ENCODE measurements at regions not wholly inside any gene's neighbourhood (a gene's known extent, or its start where the extent isn't known, plus 50 kb on each side); places are given as distances from the start of the nearest gene placed in this dataset.
A peak's percentile ranks its signal among the peaks of the same experiment; 100 is the strongest.

- no peaks in the 10 kb centered on the region for H3K36me3 ChIP-seq (ENCODE audit: control insufficient read depth, insufficient read depth, low read length)
- no peaks in the 10 kb centered on the region for H3K9me3 ChIP-seq
- H3K4me1 ChIP-seq, result no peaks in the 10 kb centered on the region
- no peaks in the 10 kb centered on the region for H3K27me3 Mint-ChIP-seq (ENCODE audit: insufficient read depth, unreplicated experiment)
- H3K36me3 Mint-ChIP-seq (ENCODE audit: insufficient read depth, unreplicated experiment), result peaks cover 6% of the 10 kb centered on the region
- H3K4me1 Mint-ChIP-seq (ENCODE audit: low read depth, unreplicated experiment), result no peaks in the 10 kb centered on the region
- H3K4me3 ChIP-seq (ENCODE audit: low read depth, low read length), result no peak overlapping the region
- no peak for DNase-seq
- peaks cover 9% of the 10 kb centered on the region for H3K9me3 Mint-ChIP-seq (ENCODE audit: unreplicated experiment)
- POLR2A ChIA-PET, result no interaction called here
- intact Hi-C loops (cut with micrococcal nuclease; ENCODE audit: unreplicated experiment), result no loop called here
- no peak overlapping the region for H3K4me3 Mint-ChIP-seq (ENCODE audit: unreplicated experiment)
- no peak for TF ChIP-seq CTCF (IDR thresholded peaks at IDR 0.05; ENCODE audit: insufficient read depth in 1 of 2, low read depth in 1 of 2, low read length in 1 of 2, severe bottlenecking in 1 of 2, unreplicated experiment in 1 of 2)
- CTCF ChIA-PET, result interaction anchor here (0.9 kb wide), 1 partner anchor 45 kb away, joined by 3 read pairs; no protein-coding TSS in a partner anchor
- H3K27ac Mint-ChIP-seq (ENCODE audit: unreplicated experiment), result no peak overlapping the region
- BruUV-seq (replicated peaks), result TSS peak; percentile 35
- H3K27me3 ChIP-seq (replicated peaks; ENCODE audit: control insufficient read depth, insufficient read depth, low read length), result no peaks in the 10 kb centered on the region
These were observed 93.5 kb downstream of the ZNF783 start for GRCh38 chr7:149355390-149356048.

GRCh38 chr7:149362696-149363095 lies 98.2 kb downstream of the ZNF777 start:
- Histone ChIP-seq H3K4me3 (ENCODE audit: low read depth, low read length) (no peak overlapping the region), H3K36me3 (ENCODE audit: control insufficient read depth, insufficient read depth, low read length) (no peaks in the 10 kb centered on the region), H3K27me3 (replicated peaks; ENCODE audit: control insufficient read depth, insufficient read depth, low read length) (no peaks in the 10 kb centered on the region), H3K9me3 (no peaks in the 10 kb centered on the region; the same call in 1 of the 2 replicates), H3K4me1 (no peaks in the 10 kb centered on the region)
- intact Hi-C loops (cut with micrococcal nuclease; ENCODE audit: unreplicated experiment), result no loop called here
- no peak for TF ChIP-seq CTCF (IDR thresholded peaks at IDR 0.05; ENCODE audit: insufficient read depth in 1 of 2, low read depth in 1 of 2, low read length in 1 of 2, severe bottlenecking in 1 of 2, unreplicated experiment in 1 of 2)
- no peaks in the 10 kb centered on the region for H3K27me3 Mint-ChIP-seq (ENCODE audit: insufficient read depth, unreplicated experiment)
- no peaks in the 10 kb centered on the region for H3K36me3 Mint-ChIP-seq (ENCODE audit: insufficient read depth, unreplicated experiment)
- ChIA-PET CTCF (no interaction called here), POLR2A (no interaction called here)
- no peak overlapping the region for H3K27ac Mint-ChIP-seq (ENCODE audit: unreplicated experiment)
- H3K9me3 Mint-ChIP-seq (ENCODE audit: unreplicated experiment), result peaks cover 8% of the 10 kb centered on the region
- no peak for DNase-seq
- H3K4me3 Mint-ChIP-seq (ENCODE audit: unreplicated experiment), result no peak overlapping the region
- no TSS peak for BruUV-seq (replicated peaks)
- H3K4me1 Mint-ChIP-seq (ENCODE audit: low read depth, unreplicated experiment), result no peaks in the 10 kb centered on the region

- ChIA-PET POLR2A (no interaction called here), CTCF (no interaction called here)
These were observed 93.3 kb downstream of the ZNF777 start for GRCh38 chr7:149367418-149368180.

More at GRCh38 chr7:149367418-149368180, 93.3 kb downstream of the ZNF777 start:
- H3K27me3 Mint-ChIP-seq (ENCODE audit: insufficient read depth, unreplicated experiment), result no peaks in the 10 kb centered on the region
- DNase-seq, result no peak
- no peaks in the 10 kb centered on the region for H3K36me3 ChIP-seq (ENCODE audit: control insufficient read depth, insufficient read depth, low read length)
- TF ChIP-seq CTCF (IDR thresholded peaks at IDR 0.05; ENCODE audit: insufficient read depth in 1 of 2, low read depth in 1 of 2, low read length in 1 of 2, severe bottlenecking in 1 of 2, unreplicated experiment in 1 of 2), result no peak
- H3K9me3 Mint-ChIP-seq (ENCODE audit: unreplicated experiment), result peaks cover 28% of the 10 kb centered on the region
- intact Hi-C loops (cut with micrococcal nuclease; ENCODE audit: unreplicated experiment), result loop anchor here (2.0 kb wide), 1 partner anchor 39 kb away; no protein-coding TSS in a partner anchor
- H3K27ac Mint-ChIP-seq (ENCODE audit: unreplicated experiment), result no peak overlapping the region
- no peaks in the 10 kb centered on the region for H3K27me3 ChIP-seq (replicated peaks; ENCODE audit: control insufficient read depth, insufficient read depth, low read length)
- no peak overlapping the region for H3K4me3 ChIP-seq (ENCODE audit: low read depth, low read length)
- no TSS peak for BruUV-seq (replicated peaks)
- H3K9me3 ChIP-seq, result no peaks in the 10 kb centered on the region; the same call in 1 of the 2 replicates
- H3K36me3 Mint-ChIP-seq (ENCODE audit: insufficient read depth, unreplicated experiment), result peaks cover 7% of the 10 kb centered on the region
- H3K4me3 Mint-ChIP-seq (ENCODE audit: unreplicated experiment), result no peak overlapping the region
- H3K4me1 ChIP-seq, result peaks cover 11% of the 10 kb centered on the region
- H3K4me1 Mint-ChIP-seq (ENCODE audit: low read depth, unreplicated experiment), result peaks cover 9% of the 10 kb centered on the region

Data from Caco-2 (cell line).